OCI-LY3 (cell line): ENCODE measurements at regions not wholly inside any gene's neighbourhood (a gene's known extent, or its start where the extent isn't known, plus 50 kb on each side); places are given as distances from the start of the nearest gene placed in this dataset.

Experiments used
- H2AFZ ChIP-seq: fragments of 200-600, 300-600 bp; shearing (Covaris generic); 2 replicates; pipeline ENCODE4 v1.6.0; 2014; ENCODE audit warnings: antibody characterized with exemption, low read depth, low read length
- H3K27ac ChIP-seq: fragments of 200-600, 300-600 bp; sonication (generic); 2 replicates; pipeline ENCODE4 v1.5.1; 2014; ENCODE audit warnings: mild to moderate bottlenecking, low read length, moderate library complexity, mixed read lengths
- H3K27me3 ChIP-seq: fragments of 200-600, 300-600 bp; sonication (generic); 2 replicates; pipeline ENCODE4 v1.6.1; 2014; ENCODE audit warnings: low read depth, low read length, mixed read lengths
- H3K36me3 ChIP-seq: fragments of 200-600, 300-600 bp; sonication (generic); replicated peaks from 2 replicates; pipeline ENCODE3; 2014; ENCODE audit warnings: low read depth, low read length, mixed read lengths
- H3K4me1 ChIP-seq: fragments of 300-600, 200-600 bp; sonication (generic); 2 replicates; pipeline ENCODE4 v1.6.1; 2014; ENCODE audit warnings: low read length, mixed read lengths
- H3K4me2 ChIP-seq: fragments of 200-600, 300-600 bp; sonication (generic); 2 replicates; pipeline ENCODE4 v1.6.1; 2014; ENCODE audit warnings: low read length, mixed read lengths
- H3K4me3 ChIP-seq: fragments of 300-600, 200-600 bp; sonication (generic); 2 replicates; pipeline ENCODE4 v1.5.1; 2014; ENCODE audit warnings: antibody characterized with exemption, mild to moderate bottlenecking, low read length, moderate library complexity
- H3K79me2 ChIP-seq: fragments of 300-600, 200-600 bp; shearing (Covaris generic); 2 replicates; pipeline ENCODE4 v1.6.1; 2014; ENCODE audit warnings: mild to moderate bottlenecking, low read length, mixed read lengths
- H3K9ac ChIP-seq: fragments of 300-600, 200-600 bp; shearing (Covaris generic); 2 replicates; pipeline ENCODE4 v1.6.0; 2014; ENCODE audit warnings: mild to moderate bottlenecking, low read length, moderate library complexity
- H3K9me3 ChIP-seq: fragments of 200-600, 300-600 bp; shearing (Covaris generic); 2 replicates; pipeline ENCODE4 v1.6.1; 2014; ENCODE audit warnings: low read length, mixed read lengths; ENCODE audit not compliant: insufficient read depth
- H4K20me1 ChIP-seq: fragments of 200-600, 300-600 bp; sonication (generic); 2 replicates; pipeline ENCODE4 v1.6.1; 2016; ENCODE audit warnings: low read length, mixed read lengths; ENCODE audit not compliant: insufficient read depth
- CTCF ChIP-seq: fragments of 200-600, 300-600 bp; sonication (generic); IDR thresholded peaks from 2 replicates; pipeline ENCODE4 v1.5.1; 2014; ENCODE audit warnings: antibody characterized with exemption, low read length, low read depth
- EZH2phosphoT487 ChIP-seq: fragments of 200-600 bp; shearing (Covaris generic); IDR thresholded peaks from 2 replicates; pipeline ENCODE4 v1.6.1; 2018; ENCODE audit warnings: antibody characterized with exemption, mixed run types, low read depth

GRCh38 chr2:188798159-188798558 lies 176.0 kb upstream of the COL3A1 start:
- no peak overlapping the region for H3K27ac ChIP-seq
- no peak overlapping the region for H3K4me2 ChIP-seq
- H3K9ac ChIP-seq: no peak overlapping the region
- H3K9me3 ChIP-seq: no peaks in the 10 kb centered on the region
- TF ChIP-seq CTCF (no peak), EZH2phosphoT487 (no peak)
- no peaks in the 10 kb centered on the region for H3K36me3 ChIP-seq
- no peak overlapping the region for H3K4me3 ChIP-seq
- no peaks in the 10 kb centered on the region for H3K27me3 ChIP-seq
- H2AFZ ChIP-seq: no peak overlapping the region
- H3K4me1 ChIP-seq: no peaks in the 10 kb centered on the region
- no peaks in the 10 kb centered on the region for H4K20me1 ChIP-seq
- H3K79me2 ChIP-seq: no peaks in the 10 kb centered on the region

- H4K20me1 ChIP-seq: no peaks in the 10 kb centered on the region
- H3K4me2 ChIP-seq: peak overlapping the region; percentile 44
- H3K9ac ChIP-seq: no peak overlapping the region
- TF ChIP-seq EZH2phosphoT487 (no peak), CTCF (no peak)
- no peaks in the 10 kb centered on the region for H3K9me3 ChIP-seq
- H3K27ac ChIP-seq: no peak overlapping the region
- H2AFZ ChIP-seq: no peak overlapping the region
- H3K4me3 ChIP-seq: no peak overlapping the region
- H3K36me3 ChIP-seq: no peaks in the 10 kb centered on the region
- H3K79me2 ChIP-seq: no peaks in the 10 kb centered on the region
- H3K27me3 ChIP-seq: no peaks in the 10 kb centered on the region
- peaks cover 14% of the 10 kb centered on the region for H3K4me1 ChIP-seq
Observed at GRCh38 chr2:188805219-188805618, 169.0 kb upstream of the COL3A1 start.

- Histone ChIP-seq H3K36me3 (no peaks in the 10 kb centered on the region), H3K4me1 (peaks cover 14% of the 10 kb centered on the region), H3K27ac (no peak overlapping the region), H3K4me3 (no peak overlapping the region), H2AFZ (no peak overlapping the region), H3K9me3 (no peaks in the 10 kb centered on the region), H3K27me3 (no peaks in the 10 kb centered on the region), H4K20me1 (no peaks in the 10 kb centered on the region), H3K9ac (no peak overlapping the region), H3K4me2 (no peak overlapping the region), H3K79me2 (no peaks in the 10 kb centered on the region)
- TF ChIP-seq EZH2phosphoT487: no peak
- TF ChIP-seq CTCF: no peak
Observed at GRCh38 chr2:188808947-188809355, 165.2 kb upstream of the COL3A1 start.

- Histone ChIP-seq H4K20me1 (no peaks in the 10 kb centered on the region), H3K79me2 (no peaks in the 10 kb centered on the region), H3K9me3 (no peaks in the 10 kb centered on the region), H3K27me3 (no peaks in the 10 kb centered on the region), H3K27ac (no peak overlapping the region), H2AFZ (no peak overlapping the region), H3K4me2 (no peak overlapping the region), H3K4me3 (no peak overlapping the region), H3K9ac (no peak overlapping the region), H3K36me3 (no peaks in the 10 kb centered on the region), H3K4me1 (peaks cover 7% of the 10 kb centered on the region)
- no peak for TF ChIP-seq EZH2phosphoT487
- TF ChIP-seq CTCF: no peak
Observed at GRCh38 chr2:188810586-188810985, 163.6 kb upstream of the COL3A1 start.
